HG03520 (cell line): ENCODE measurements at regions not wholly inside any gene's neighbourhood (a gene's known extent, or its start where the extent isn't known, plus 50 kb on each side); places are given as distances from the start of the nearest gene placed in this dataset.
"Not testable (repeated sequence)": the region's sequence is repeated elsewhere in the genome, so short reads cannot be mapped to it uniquely, and the experiment has no call there.

Experiments
- ATAC-seq: cut with Tn5 transposase; IDR thresholded peaks from one replicate; pipeline ENCODE4 v1.9.1; 2021; ENCODE audit warnings: mild to moderate bottlenecking, moderate library complexity; ENCODE audit not compliant: unreplicated experiment

DNA sequence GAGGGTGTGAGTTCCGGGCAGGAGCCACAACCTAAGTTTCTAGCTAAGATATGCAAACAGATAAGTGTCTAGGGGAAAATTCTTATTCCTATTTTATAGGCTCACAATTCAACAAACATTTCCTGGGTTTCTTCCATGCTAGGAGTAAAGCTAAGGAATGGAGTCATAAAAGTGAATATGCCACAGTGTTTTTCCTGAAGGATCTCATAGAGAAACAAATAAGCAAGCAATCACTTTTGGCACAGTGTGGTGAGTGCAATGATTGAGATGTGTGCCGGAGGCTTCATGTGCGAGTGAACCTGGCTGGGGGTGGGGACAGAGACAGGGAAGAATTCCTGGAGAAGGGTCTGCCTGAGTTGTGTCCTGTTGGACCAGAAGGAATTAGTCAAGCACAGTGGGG is 147.4 kb downstream of the TENT5C start:
- ATAC-seq = no peak

- ATAC-seq = no peak
These were observed 147.8 kb downstream of the TENT5C start for GRCh38 chr1:117753652-117754051.

- ATAC-seq = no peak
These were observed 148.5 kb downstream of the TENT5C start for GRCh38 chr1:117754061-117754969.

DNA sequence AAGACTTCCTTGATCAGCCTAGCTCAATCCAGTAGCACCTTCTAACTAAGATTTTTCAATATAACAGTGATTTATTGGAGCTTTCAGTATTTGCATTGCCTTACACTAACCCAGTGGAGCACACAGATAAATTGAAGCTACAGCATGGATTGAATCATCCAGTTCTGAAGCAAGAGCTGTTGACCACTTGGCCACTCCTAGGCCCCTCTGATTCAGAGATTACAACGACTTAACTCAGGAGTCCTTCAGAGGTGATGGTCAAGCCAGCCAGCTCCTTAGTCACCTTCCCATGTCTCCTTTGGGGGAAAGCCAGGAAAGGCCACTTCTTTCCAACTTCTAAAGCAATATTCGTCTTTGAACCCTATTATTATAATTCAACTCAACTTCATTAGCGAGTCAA is 151.8 kb downstream of the TENT5C start:
- ATAC-seq = no peak

DNA sequence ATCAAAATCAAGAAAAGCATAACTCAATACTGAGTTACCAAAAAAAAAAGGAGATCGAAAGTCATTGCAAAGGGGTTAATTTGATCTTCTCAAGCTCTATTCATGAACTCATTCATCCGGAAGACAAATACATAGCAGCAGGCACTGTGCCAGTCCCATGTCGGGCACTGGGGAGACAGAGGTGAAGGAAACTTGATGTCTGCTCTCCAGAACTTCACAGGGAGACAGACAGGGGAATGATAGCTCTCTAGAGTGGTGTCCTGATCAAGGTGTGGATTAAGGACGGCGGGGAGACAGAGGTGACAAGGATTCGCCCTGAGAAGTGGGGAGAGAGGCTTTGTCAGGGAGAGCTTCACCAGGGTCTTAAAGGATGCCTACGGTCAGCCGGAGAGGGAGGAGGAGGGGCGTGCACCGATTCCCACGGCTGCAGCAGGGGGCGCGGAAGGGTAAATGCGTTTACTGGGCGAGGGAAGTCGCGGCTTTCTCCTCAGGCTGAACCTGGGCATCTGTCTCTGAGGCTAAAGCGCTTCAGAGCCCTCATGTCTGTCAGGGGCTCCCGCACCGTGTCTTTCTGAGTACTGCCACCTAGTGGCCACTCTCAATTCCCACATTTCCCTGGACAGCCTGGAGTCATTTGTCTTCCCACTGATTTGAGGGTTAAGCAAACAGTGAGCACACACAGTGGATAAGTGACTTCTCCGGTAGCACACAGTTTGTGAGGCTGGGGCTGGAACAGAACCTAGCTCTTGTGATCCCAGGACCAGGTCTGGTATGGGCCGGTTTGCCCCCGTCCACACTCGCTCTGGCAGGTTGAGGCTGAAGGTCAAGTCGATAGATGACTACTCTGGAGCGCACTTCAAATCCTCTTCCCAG is 152.8 kb downstream of the TENT5C start:
- peak; percentile 75 for ATAC-seq

- ATAC-seq = no peak
These were observed 153.7 kb downstream of the TENT5C start for GRCh38 chr1:117759535-117759934.

- ATAC-seq = no peak
These were observed 154.2 kb downstream of the TENT5C start for GRCh38 chr1:117760069-117760468.

GRCh38 chr1:117760485-117760884 is 154.6 kb downstream of the TENT5C start:
- no peak for ATAC-seq

DNA sequence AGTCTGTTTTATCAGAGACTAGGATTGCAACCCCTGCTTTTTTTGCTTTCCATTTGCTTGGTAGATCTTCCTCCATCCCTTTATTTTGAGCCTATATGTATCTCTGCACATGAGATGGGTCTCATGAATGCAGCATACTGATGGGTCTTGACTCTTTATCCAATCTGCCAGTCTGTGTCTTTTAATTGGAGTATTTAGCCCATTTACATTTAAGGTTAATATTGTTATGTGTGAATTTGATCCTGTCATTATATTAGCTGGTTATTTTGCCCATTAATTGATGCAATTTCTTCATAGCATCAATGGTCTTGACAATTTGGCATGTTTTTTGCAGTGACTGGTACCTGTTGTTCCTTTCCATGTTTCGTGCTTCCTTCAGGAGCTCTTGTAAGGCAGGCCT is 161.7 kb downstream of the GDAP2 start:
- not testable (repeated sequence) for ATAC-seq

GRCh38 chr1:117770981-117771531 is 158.4 kb downstream of the GDAP2 start:
- no peak for ATAC-seq

- ATAC-seq = no peak
These were observed 150.1 kb downstream of the GDAP2 start for GRCh38 chr1:117779364-117779763.

DNA sequence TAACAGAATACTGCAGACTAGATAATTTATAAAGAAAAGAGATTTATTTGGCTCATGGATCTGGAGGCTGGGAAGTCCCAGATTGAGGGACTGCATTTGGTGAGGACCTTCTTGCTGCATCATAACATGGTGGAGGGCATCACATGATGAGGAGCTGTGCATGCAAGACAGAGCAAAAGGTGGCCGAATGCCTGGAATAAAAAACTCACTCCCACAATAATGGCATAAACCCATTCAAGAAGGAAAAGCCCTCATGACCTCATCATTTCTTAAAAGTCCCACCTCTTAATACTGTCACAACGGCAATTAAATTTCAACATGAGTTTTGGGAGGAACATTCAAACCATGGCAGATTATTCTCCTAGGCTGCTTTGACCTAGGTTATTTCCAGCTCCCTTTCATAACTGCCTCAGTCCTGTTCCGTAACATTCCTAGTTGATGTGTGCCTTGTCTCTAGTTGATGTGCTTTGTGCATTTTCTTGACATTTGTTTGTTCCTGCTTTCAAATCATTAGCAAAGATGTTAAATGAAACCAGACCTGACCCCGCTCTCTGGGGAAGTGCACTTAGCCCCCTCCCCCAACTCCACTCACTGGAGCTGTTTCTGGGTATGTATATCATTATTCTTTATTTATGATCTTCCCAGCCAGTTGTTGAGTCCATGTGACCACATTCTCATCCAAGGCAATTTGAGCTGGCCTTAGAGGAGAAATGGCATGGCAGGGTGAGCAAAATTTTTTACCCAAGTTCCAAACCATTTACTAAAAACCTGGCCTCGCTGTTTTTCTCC is 148.5 kb downstream of the GDAP2 start:
- no peak for ATAC-seq

DNA sequence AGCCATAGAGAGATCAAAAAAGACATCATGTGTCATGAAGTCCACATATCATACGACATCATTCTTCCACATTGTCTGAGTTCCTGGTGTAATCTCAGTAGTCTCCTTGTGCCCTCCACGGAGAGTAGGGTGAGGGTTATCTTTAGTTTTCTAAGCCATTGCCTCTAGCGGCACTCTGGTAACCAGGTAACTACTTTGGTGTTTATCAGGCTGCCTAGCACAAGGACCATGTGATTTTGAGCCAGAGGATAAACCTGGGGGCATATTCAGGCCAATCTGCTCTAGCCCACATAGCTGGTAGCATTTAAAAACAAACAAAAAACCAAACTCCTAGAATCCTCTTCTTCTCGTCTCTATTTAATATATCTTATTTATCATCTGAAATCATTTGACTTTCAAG is 147.4 kb downstream of the GDAP2 start:
- no peak for ATAC-seq

DNA sequence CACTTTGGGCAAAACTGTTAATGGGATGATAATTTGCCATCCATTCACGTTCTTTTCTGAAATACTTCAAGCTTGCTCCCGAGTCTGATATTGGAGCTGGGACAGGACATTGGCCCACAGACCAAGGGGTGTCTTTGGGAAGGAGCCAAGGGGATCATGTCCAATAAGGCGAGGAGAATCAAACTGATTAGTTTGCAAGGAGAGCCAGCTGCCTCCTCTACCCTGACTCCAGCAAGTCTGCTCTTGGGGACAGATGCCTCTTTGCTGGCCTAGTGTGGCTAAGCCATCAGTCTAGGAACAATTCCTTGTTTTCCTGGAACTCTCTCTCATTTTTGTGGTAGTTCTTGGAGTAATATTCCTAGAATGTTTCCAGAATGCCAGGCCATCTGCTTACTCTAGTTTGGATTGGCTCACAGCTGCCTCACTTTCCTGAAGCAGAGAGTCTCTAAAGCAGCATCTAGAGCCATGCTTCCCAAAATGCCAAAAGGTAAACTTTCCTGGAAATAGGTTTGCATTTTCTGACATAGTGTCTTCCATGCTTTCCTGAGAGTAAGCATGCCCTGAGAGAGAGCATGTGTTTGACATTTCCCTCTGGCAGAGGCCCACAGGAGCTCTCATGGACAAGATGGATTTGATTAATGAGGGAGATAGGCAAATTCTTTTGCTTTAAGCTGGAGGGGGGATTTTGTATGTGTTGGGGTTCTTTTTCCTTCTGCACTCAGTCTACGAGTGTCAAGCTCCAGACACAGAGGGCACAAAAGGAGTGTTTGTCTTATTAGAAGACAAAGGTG is 145.6 kb downstream of the GDAP2 start:
- no peak for ATAC-seq

DNA sequence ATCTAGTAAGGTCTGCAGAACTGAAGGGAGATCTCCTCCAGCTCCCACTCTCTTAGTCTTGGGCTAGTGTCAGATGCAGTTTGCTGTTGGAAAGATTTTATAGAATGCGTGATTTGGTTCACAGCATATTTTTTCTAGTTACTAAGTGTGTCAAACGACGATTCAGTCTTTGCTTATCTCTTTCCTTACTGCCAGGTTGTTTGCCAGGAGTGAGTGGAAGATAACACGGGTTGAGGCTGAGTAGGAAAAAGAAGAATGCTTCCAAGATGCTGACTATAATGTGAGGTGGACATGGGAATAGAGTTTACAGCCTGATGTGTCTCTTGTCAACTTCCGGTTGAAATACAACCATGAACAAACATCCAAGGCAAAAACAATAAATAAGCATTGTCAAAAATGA is 141.4 kb downstream of the GDAP2 start:
- ATAC-seq = no peak

GRCh38 chr1:117793413-117793812 is 136.0 kb downstream of the GDAP2 start:
- no peak for ATAC-seq

- no peak for ATAC-seq
These were observed 135.3 kb downstream of the GDAP2 start for GRCh38 chr1:117794073-117794472.

DNA sequence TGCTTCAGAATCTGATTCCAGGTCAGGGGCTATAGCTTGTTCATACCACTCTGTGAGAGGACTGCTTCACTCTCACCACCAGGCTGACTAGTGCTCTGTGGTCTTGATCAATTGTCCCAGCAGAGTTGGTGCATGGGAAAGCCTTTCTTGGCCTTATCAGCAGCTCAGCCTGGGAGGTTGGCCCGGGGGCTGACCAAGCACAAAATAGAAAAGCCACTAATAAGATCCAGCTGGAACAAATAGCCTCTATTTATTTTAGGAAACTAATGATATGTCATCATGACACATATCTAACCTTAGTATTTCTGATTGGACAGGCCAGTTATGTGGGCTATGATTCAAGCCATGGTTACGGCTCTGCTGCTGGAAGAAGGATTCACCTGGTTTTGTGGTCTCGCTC is 134.2 kb downstream of the GDAP2 start:
- ATAC-seq = no peak

DNA sequence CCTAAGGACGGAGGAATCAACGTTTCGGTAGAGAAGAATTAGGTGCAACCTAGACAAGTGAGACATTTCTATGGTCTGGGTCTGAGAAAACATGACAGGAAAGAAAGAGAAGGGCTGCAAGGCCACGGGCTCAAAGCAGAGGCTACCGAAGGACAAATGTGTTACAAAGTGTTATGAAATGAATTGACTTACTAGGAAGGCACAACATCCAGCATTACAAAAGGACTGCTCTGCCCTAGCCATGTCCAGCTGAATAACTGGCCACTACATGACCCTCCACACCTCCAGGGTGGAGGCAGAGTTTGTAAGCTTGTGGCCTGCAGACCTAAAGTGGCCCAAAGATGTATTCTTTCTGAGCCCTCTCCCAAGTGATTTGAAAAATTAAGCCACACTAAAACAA is 133.6 kb downstream of the GDAP2 start:
- no peak for ATAC-seq

GRCh38 chr1:117796226-117796625 is 133.2 kb downstream of the GDAP2 start:
- ATAC-seq = no peak
